ENCODE measurements at regions not wholly inside any gene's neighbourhood (a gene's known extent, or its start where the extent isn't known, plus 50 kb on each side); places are given as distances from the start of the nearest gene placed in this dataset.

- H3K4me1 Mint-ChIP-seq: peaks cover 34 to 37% of the 10 kb centered on the region in 2 experiments
- peaks cover 2% of the 10 kb centered on the region; the same call in 1 of the 2 replicates for H3K27me3 Mint-ChIP-seq (ENCODE audit: low read depth)
- no peak overlapping the region for H2BK20ac ChIP-seq (ENCODE audit: low read depth, low read length, poor library complexity, severe bottlenecking)
- TF ChIP-seq, protein P1, sequence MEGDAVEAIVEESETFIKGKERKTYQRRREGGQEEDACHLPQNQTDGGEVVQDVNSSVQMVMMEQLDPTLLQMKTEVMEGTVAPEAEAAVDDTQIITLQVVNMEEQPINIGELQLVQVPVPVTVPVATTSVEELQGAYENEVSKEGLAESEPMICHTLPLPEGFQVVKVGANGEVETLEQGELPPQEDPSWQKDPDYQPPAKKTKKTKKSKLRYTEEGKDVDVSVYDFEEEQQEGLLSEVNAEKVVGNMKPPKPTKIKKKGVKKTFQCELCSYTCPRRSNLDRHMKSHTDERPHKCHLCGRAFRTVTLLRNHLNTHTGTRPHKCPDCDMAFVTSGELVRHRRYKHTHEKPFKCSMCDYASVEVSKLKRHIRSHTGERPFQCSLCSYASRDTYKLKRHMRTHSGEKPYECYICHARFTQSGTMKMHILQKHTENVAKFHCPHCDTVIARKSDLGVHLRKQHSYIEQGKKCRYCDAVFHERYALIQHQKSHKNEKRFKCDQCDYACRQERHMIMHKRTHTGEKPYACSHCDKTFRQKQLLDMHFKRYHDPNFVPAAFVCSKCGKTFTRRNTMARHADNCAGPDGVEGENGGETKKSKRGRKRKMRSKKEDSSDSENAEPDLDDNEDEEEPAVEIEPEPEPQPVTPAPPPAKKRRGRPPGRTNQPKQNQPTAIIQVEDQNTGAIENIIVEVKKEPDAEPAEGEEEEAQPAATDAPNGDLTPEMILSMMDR (conservative IDR thresholded peaks at IDR 0.05): no peak
- H3K36me3 Mint-ChIP-seq (ENCODE audit: insufficient read depth in 1 of 3, low read depth in 3 of 3): peaks cover 0 to 2% (median 0%) of the 10 kb centered on the region in 3 experiments; a peak in 1 of 7 replicates
- no peak overlapping the region for H3T11ph ChIP-seq (ENCODE audit: low read length)
- no peaks in the 10 kb centered on the region; a peak in 1 of 5 replicates for H3K9me3 Mint-ChIP-seq
- H3K23ac ChIP-seq (ENCODE audit: insufficient read length, low read depth, low read length): no peak overlapping the region
- no peak overlapping the region for H4K91ac ChIP-seq (ENCODE audit: insufficient read length, low read depth, low read length)
- H3K9ac ChIP-seq (ENCODE audit: extremely low read depth, insufficient read length, low read length): no peak overlapping the region
- no peak overlapping the region for H2AK5ac ChIP-seq (ENCODE audit: insufficient read length, low read length)
- no peak overlapping the region for H3K4me2 ChIP-seq (ENCODE audit: insufficient read depth, insufficient read length, low read length)
- H3K4me3 Mint-ChIP-seq: no peak overlapping the region
- no peak overlapping the region for H4K8ac ChIP-seq (replicated peaks; ENCODE audit: insufficient read length, low read depth, low read length)
- no peak overlapping the region for H2BK15ac ChIP-seq (ENCODE audit: low read depth, low read length)
- no peak overlapping the region for H2BK5ac ChIP-seq (ENCODE audit: insufficient read length, low read length)
- no peak overlapping the region for H4K5ac ChIP-seq (ENCODE audit: insufficient read length, low read depth, low read length)
- no peak overlapping the region for H2BK120ac ChIP-seq (ENCODE audit: low read depth, low read length, poor library complexity, severe bottlenecking)
- no peaks in the 10 kb centered on the region for H3K79me1 ChIP-seq (ENCODE audit: insufficient read depth, low read depth, low read length, poor library complexity, severe bottlenecking)
- no peaks in the 10 kb centered on the region for H3K9me3 ChIP-seq (ENCODE audit: control insufficient read depth, low read depth, low read length)
- no peak for DNase-seq
- H3K4me1 ChIP-seq (ENCODE audit: insufficient read depth, low read length): peaks cover 7% of the 10 kb centered on the region; the same call in 1 of the 2 replicates
- no peak overlapping the region for H3K27ac Mint-ChIP-seq
- no peak overlapping the region for H3K4ac ChIP-seq (ENCODE audit: low read depth, low read length)
- H3K18ac ChIP-seq (ENCODE audit: insufficient read length, low read depth, low read length): no peak overlapping the region
- H4K20me1 ChIP-seq (ENCODE audit: control insufficient read depth, insufficient read depth, insufficient read length): no peaks in the 10 kb centered on the region
- H3K56ac ChIP-seq (ENCODE audit: insufficient read length, low read depth, low read length): no peak overlapping the region
- H3K27me3 ChIP-seq (ENCODE audit: insufficient read depth, low read length): no peaks in the 10 kb centered on the region
- no peak overlapping the region for H3K27ac ChIP-seq (ENCODE audit: insufficient read length, low read depth, low read length)
- no peak overlapping the region for H3K14ac ChIP-seq (ENCODE audit: insufficient read depth, low read length)
- no peak overlapping the region for H2BK12ac ChIP-seq (ENCODE audit: insufficient read length, low read depth, low read length)
- H3K79me2 ChIP-seq (ENCODE audit: insufficient read depth, low read length): no peaks in the 10 kb centered on the region
- no peaks in the 10 kb centered on the region for H3K23me2 ChIP-seq (ENCODE audit: insufficient read length, low read depth, low read length, poor library complexity, severe bottlenecking)
- no peak overlapping the region for H2AFZ ChIP-seq (ENCODE audit: low read length)
- no CpG with 5 or more reads among the region's 3 CpGs for WGBS (ENCODE audit: extremely low coverage, insufficient read length, low lambda C conversion rate)
These were observed 54.2 kb upstream of the TARP start for GRCh38 chr7:38327637-38328036.

Measured in H9 (cell line).